Astrocyte (in vitro differentiated cells and primary cell): ENCODE measurements at regions not wholly inside any gene's neighbourhood (a gene's known extent, or its start where the extent isn't known, plus 50 kb on each side); places are given as distances from the start of the nearest gene placed in this dataset.

Source experiments
- DNase-seq: peaks from one replicate; pipeline ENCODE4 v3.0.0-alpha.2; 2010; ENCODE audit warnings: low read depth
- FAIRE-seq: peaks from 2 replicates; lab custom pipeline; 2011; peaks lifted over from hg19 to GRCh38; lab: Jason Lieb, UNC
- H2AFZ ChIP-seq: 2 replicates; pipeline ENCODE4 v1.6.0; 2012; ENCODE audit warnings: low read depth, low read length, inconsistent platforms
- H3K27ac ChIP-seq: 2 replicates; pipeline ENCODE4 v1.5.1; 2011; ENCODE audit warnings: low read depth, low read length, inconsistent platforms
- H3K27me3 ChIP-seq: 2 replicates; pipeline ENCODE4 v1.6.0; 2011; ENCODE audit warnings: low read length, inconsistent platforms; ENCODE audit not compliant: insufficient read depth
- H3K36me3 ChIP-seq: 2 replicates; pipeline ENCODE4 v1.5.1; 2011; ENCODE audit warnings: low read length, inconsistent platforms; ENCODE audit not compliant: insufficient read depth
- H3K4me1 ChIP-seq: 2 replicates; pipeline ENCODE4 v1.5.1; 2011; ENCODE audit warnings: low read length, inconsistent platforms; ENCODE audit not compliant: insufficient read depth
- H3K4me2 ChIP-seq: 2 replicates; pipeline ENCODE4 v1.6.0; 2012; ENCODE audit warnings: low read length, inconsistent platforms
- H3K4me3 ChIP-seq: 2 replicates; pipeline ENCODE4 v1.5.1; 2011; ENCODE audit warnings: low read depth, mild to moderate bottlenecking, low read length, inconsistent platforms; ENCODE audit not compliant: insufficient read depth
- H3K79me2 ChIP-seq: 2 replicates; pipeline ENCODE4 v1.6.0; 2012; ENCODE audit warnings: mild to moderate bottlenecking, low read length, inconsistent platforms; ENCODE audit not compliant: insufficient read depth
- H3K9ac ChIP-seq: 2 replicates; pipeline ENCODE4 v1.6.0; 2012; ENCODE audit warnings: mild to moderate bottlenecking, low read length, inconsistent platforms
- H3K9me3 ChIP-seq: 2 replicates; pipeline ENCODE4 v1.5.1; 2012; ENCODE audit warnings: low read depth, mild to moderate bottlenecking, low read length, inconsistent platforms; ENCODE audit not compliant: insufficient read depth
- H4K20me1 ChIP-seq: 2 replicates; pipeline ENCODE4 v1.6.0; 2012; ENCODE audit warnings: low read length, inconsistent platforms; ENCODE audit not compliant: insufficient read depth
- H3K27ac Mint-ChIP-seq: one replicate; pipeline ENCODE4 v1.8.0; 2021; ENCODE audit warnings: mild to moderate bottlenecking, mixed read lengths; ENCODE audit not compliant: unreplicated experiment
- H3K27me3 Mint-ChIP-seq: one replicate; pipeline ENCODE4 v1.8.0; 2021; ENCODE audit warnings: low read depth, mixed read lengths; ENCODE audit not compliant: unreplicated experiment
- H3K36me3 Mint-ChIP-seq: one replicate; pipeline ENCODE4 v1.8.0; 2021; ENCODE audit warnings: low read depth, mixed read lengths; ENCODE audit not compliant: unreplicated experiment
- H3K4me1 Mint-ChIP-seq: one replicate; pipeline ENCODE4 v1.8.0; 2021; ENCODE audit warnings: low read depth, mixed read lengths; ENCODE audit not compliant: unreplicated experiment
- H3K4me3 Mint-ChIP-seq: one replicate; pipeline ENCODE4 v1.8.0; 2021; ENCODE audit warnings: mild to moderate bottlenecking, moderate library complexity, mixed read lengths; ENCODE audit not compliant: unreplicated experiment
- H3K9me3 Mint-ChIP-seq: one replicate; pipeline ENCODE4 v1.8.0; 2021; ENCODE audit warnings: mild to moderate bottlenecking, mixed read lengths; ENCODE audit not compliant: unreplicated experiment
- CTCF ChIP-seq: IDR thresholded peaks from 2 replicates; pipeline ENCODE4 v1.5.1; 2011; ENCODE audit warnings: low read depth, mild to moderate bottlenecking, inconsistent platforms, low read length, moderate library complexity; ENCODE audit not compliant: insufficient read depth
- EZH2 ChIP-seq: IDR thresholded peaks from 2 replicates; pipeline ENCODE4 v1.6.1; 2012; ENCODE audit warnings: mild to moderate bottlenecking, low read length, inconsistent platforms; ENCODE audit not compliant: insufficient read depth

- Histone ChIP-seq H3K4me1 (no peaks in the 10 kb centered on the region), H3K4me3 (no peak overlapping the region), H3K27ac (no peak overlapping the region), H3K4me2 (no peak overlapping the region), H4K20me1 (no peaks in the 10 kb centered on the region), H3K27me3 (peaks cover 4% of the 10 kb centered on the region), H3K36me3 (no peaks in the 10 kb centered on the region), H3K9ac (no peak overlapping the region), H3K9me3 (peaks cover 6% of the 10 kb centered on the region), H3K79me2 (no peaks in the 10 kb centered on the region), H2AFZ (no peak overlapping the region)
- no peak for TF ChIP-seq CTCF
- TF ChIP-seq EZH2: no peak
- no peak overlapping the region for H3K27ac Mint-ChIP-seq
- H3K4me3 Mint-ChIP-seq: no peak overlapping the region
- H3K27me3 Mint-ChIP-seq: peaks cover 42% of the 10 kb centered on the region
- no peak for FAIRE-seq
- H3K4me1 Mint-ChIP-seq: peaks cover 4% of the 10 kb centered on the region
- no peak for DNase-seq
- peaks cover 21% of the 10 kb centered on the region for H3K9me3 Mint-ChIP-seq
- no peaks in the 10 kb centered on the region for H3K36me3 Mint-ChIP-seq
Observed at GRCh38 chr10:124329941-124330340, 88.8 kb downstream of the OAT start.

- peaks cover 21% of the 10 kb centered on the region for H3K9me3 Mint-ChIP-seq
- Histone ChIP-seq H3K4me2 (no peak overlapping the region), H3K9me3 (peaks cover 6% of the 10 kb centered on the region), H3K79me2 (no peaks in the 10 kb centered on the region), H3K9ac (no peak overlapping the region), H3K27me3 (peaks cover 4% of the 10 kb centered on the region), H3K36me3 (no peaks in the 10 kb centered on the region), H3K4me1 (no peaks in the 10 kb centered on the region), H3K27ac (no peak overlapping the region), H2AFZ (no peak overlapping the region), H3K4me3 (no peak overlapping the region), H4K20me1 (no peaks in the 10 kb centered on the region)
- DNase-seq: no peak
- H3K27me3 Mint-ChIP-seq: peaks cover 47% of the 10 kb centered on the region
- TF ChIP-seq CTCF (no peak), EZH2 (no peak)
- H3K4me3 Mint-ChIP-seq: no peak overlapping the region
- no peak overlapping the region for H3K27ac Mint-ChIP-seq
- H3K36me3 Mint-ChIP-seq: no peaks in the 10 kb centered on the region
- peaks cover 4% of the 10 kb centered on the region for H3K4me1 Mint-ChIP-seq
- FAIRE-seq: no peak
Observed at GRCh38 chr10:124329362-124329761, 89.4 kb downstream of the OAT start.

GRCh38 chr10:124328477-124329220 lies 90.1 kb downstream of the OAT start:
- Mint-ChIP-seq H3K27me3 (peaks cover 52% of the 10 kb centered on the region), H3K36me3 (no peaks in the 10 kb centered on the region), H3K4me3 (no peak overlapping the region), H3K9me3 (peaks cover 21% of the 10 kb centered on the region), H3K27ac (no peak overlapping the region), H3K4me1 (peaks cover 4% of the 10 kb centered on the region)
- Histone ChIP-seq H3K4me1 (no peaks in the 10 kb centered on the region), H3K4me2 (no peak overlapping the region), H3K27me3 (peaks cover 4% of the 10 kb centered on the region), H3K4me3 (no peak overlapping the region), H4K20me1 (no peaks in the 10 kb centered on the region), H3K9me3 (peaks cover 6% of the 10 kb centered on the region), H3K9ac (no peak overlapping the region), H3K79me2 (no peaks in the 10 kb centered on the region), H3K36me3 (no peaks in the 10 kb centered on the region), H3K27ac (no peak overlapping the region), H2AFZ (no peak overlapping the region)
- DNase-seq: no peak
- no peak for FAIRE-seq
- TF ChIP-seq EZH2 (no peak), CTCF (no peak)
